Vagina (tissue), 2 donors: ENCODE measurements at regions not wholly inside any gene's neighbourhood (a gene's known extent, or its start where the extent isn't known, plus 50 kb on each side); places are given as distances from the start of the nearest gene placed in this dataset.

Experiments used
- POLR2A ChIP-seq, 2 donors: fragments of 450-650 bp; IDR thresholded peaks; one replicate each; pipeline ENCODE4 v1.6.1; 2017; ENCODE audit warnings: antibody characterized with exemption in 2 of 2, mild to moderate bottlenecking in 2 of 2, moderate library complexity in 2 of 2
- POLR2AphosphoS5 ChIP-seq, 2 donors: sonication (generic); formaldehyde crosslinking; IDR thresholded peaks; one replicate each; pipeline ENCODE4 v1.9.0; 2017; ENCODE audit warnings: antibody characterized with exemption in 2 of 2, mild to moderate bottlenecking in 2 of 2, low read depth in 1 of 2; ENCODE audit not compliant: insufficient read depth in 1 of 2
- TF ChIP-seq, protein P1 (sequence below), 3 experiments: fragments of 450-650 bp in 2 of 3; fragments of 200-600 bp in 1 of 3; sonication (generic) in 1 of 3; IDR thresholded peaks; one replicate each; pipeline ENCODE4 v1.5.1; 2017 to 2019; ENCODE audit warnings: antibody characterized with exemption in 3 of 3, mild to moderate bottlenecking in 2 of 3, moderate library complexity in 2 of 3

DNA sequence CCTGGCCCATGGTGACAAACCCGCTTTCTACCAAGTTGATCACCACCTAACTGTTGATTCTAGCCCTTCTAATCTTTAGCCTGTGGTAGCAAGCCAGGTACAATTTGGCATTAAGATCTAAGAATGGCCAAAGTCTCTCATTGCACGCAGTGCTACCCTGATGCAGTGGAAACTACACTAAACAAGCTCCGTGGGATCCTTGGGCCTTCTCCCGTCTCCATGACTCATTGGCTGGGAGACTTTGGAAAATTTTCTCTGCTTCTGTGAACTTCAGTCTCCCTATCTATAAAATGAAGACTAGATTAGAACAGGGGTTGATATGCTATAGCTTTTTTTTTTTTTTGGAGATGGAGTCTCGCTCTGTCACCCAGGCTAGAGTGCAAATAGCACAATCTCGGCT, 223.0 kb downstream of the TSHZ3 start:
- TF ChIP-seq, protein P1, sequence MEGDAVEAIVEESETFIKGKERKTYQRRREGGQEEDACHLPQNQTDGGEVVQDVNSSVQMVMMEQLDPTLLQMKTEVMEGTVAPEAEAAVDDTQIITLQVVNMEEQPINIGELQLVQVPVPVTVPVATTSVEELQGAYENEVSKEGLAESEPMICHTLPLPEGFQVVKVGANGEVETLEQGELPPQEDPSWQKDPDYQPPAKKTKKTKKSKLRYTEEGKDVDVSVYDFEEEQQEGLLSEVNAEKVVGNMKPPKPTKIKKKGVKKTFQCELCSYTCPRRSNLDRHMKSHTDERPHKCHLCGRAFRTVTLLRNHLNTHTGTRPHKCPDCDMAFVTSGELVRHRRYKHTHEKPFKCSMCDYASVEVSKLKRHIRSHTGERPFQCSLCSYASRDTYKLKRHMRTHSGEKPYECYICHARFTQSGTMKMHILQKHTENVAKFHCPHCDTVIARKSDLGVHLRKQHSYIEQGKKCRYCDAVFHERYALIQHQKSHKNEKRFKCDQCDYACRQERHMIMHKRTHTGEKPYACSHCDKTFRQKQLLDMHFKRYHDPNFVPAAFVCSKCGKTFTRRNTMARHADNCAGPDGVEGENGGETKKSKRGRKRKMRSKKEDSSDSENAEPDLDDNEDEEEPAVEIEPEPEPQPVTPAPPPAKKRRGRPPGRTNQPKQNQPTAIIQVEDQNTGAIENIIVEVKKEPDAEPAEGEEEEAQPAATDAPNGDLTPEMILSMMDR (IDR thresholded peaks at IDR 0.05), result no peak
- TF ChIP-seq POLR2AphosphoS5 (IDR thresholded peaks at IDR 0.05; ENCODE audit: insufficient read depth in 1 of 2, low read depth in 1 of 2), result no peak
- TF ChIP-seq POLR2A (IDR thresholded peaks at IDR 0.05), result no peak
